GM21381 (cell line): ENCODE measurements at regions not wholly inside any gene's neighbourhood (a gene's known extent, or its start where the extent isn't known, plus 50 kb on each side); places are given as distances from the start of the nearest gene placed in this dataset.

Source experiments
- ATAC-seq: cut with Tn5 transposase; IDR thresholded peaks from one replicate; pipeline ENCODE4 v1.9.1; 2021; ENCODE audit warnings: mild to moderate bottlenecking, moderate library complexity; ENCODE audit not compliant: unreplicated experiment

- no peak for ATAC-seq
Observed at GRCh38 chr12:123100882-123101281, 50.0 kb downstream of the PITPNM2 start.

GRCh38 chr12:123100450-123100849 is 50.4 kb downstream of the PITPNM2 start:
- no peak for ATAC-seq

GRCh38 chr12:123099560-123100192 is 51.2 kb downstream of the PITPNM2 start:
- no peak for ATAC-seq

DNA sequence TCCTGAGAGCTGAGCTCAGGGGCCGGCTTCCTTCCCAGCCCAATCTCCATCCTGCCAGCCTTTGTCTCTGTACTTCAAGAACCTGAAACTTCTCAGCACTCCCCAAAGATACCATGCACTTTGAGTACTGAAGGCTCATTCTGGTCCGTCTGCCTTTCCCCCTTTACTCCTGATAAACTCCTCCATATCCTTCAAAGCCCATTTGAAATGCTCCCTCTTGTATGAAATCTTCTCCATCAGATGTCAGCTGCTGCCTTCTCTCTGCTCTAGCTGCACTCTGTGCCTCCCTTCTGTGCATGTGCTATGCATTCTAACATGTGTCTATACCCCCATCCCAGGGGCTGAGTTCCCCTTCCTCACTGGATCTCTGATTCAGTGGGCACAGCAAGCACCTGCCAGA is 52.1 kb downstream of the PITPNM2 start:
- no peak for ATAC-seq

GRCh38 chr12:123097561-123098084 is 53.3 kb downstream of the PITPNM2 start:
- no peak for ATAC-seq

- ATAC-seq = no peak
Observed at GRCh38 chr12:123096741-123097140, 54.1 kb downstream of the PITPNM2 start.

DNA sequence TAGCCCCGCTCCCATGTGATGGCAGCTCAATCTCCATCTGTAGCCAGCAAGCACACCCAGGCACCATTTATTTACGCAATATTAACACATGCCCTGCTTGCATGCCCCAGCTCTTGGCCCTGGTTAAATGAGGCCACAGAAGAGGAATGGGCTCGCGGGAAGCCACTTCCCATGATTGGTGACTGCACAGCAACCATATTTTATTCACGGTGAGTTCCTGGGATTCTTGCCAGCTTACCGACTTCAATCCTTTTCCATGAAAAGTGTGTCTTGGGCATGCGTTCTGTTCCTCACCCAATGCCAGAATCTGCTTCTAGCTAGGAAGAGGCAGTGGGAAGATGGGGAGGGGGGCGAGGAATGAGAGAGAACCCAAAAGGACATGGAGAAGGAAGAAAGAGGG is 54.7 kb downstream of the PITPNM2 start:
- no peak for ATAC-seq

DNA sequence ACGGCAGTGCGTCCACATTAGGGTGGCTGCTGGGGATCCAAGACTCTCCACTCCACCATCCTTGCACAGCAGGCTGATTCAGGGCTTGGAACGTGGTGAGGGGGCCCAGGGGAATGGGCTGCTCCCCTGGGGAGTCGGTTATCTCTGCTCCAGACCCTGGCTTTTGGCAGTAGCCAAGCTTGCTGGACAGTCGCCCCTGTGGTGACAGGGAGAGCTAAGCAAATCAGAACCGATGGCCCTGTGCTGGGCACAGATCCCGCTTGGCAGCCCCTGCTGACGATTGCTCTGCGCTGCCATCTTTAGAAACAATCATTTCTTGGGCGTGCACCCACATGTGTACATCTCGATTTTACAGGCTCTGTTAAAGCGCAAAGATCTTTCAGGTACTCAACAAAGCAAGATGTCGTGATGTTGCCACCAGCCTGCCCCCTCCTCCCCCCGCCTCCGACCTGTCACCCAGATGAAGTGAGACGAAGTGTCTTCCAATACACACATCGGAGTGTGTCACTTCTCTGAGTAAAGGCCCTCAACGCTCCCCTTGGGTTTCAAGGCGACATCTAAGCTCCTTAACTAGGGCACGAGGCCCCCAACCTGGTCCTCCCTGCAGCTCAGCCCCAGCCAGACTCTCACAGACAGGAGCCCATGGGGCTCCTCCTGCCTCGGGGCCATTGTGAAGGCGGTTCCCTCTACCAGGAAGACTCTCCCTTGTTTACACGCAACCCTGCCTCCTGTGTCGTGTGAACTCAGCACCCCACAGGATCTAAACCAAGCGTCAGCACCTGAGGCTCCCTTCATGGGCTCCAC is 55.6 kb downstream of the PITPNM2 start:
- ATAC-seq = no peak

DNA sequence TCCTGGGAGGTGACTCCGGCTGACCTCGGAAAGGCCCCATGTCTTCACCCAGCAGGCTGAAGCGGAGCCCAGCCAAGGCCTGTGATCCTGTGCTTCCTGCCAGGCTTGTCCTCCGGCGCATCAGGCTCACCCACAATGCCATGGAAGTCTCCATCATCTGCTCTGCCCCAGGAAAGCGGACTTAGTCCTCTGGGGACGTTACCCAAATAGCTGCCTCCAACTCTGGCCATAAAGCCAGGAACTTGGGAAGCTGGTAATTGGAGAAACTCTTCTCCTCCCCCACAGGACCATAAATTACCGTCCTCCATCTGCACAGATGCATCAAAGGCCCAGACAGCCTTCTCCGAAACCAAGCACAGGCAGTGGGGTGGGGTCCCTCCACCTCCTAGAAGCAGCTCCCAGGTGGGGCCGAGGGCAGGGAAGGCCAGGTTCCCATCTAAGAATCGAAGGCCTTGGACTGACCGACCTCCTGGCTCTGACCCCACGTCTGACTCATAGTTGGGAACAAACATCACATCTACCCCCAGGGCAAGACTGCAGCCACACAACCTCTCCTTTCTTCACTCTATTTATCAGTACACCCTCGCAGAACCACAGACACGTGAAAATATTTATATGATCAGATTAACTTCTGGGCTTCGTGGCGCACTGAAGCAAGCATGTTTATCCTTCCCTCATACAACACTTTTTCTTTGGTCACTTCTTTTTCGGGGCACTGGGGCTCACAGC is 56.4 kb downstream of the PITPNM2 start:
- ATAC-seq = no peak

DNA sequence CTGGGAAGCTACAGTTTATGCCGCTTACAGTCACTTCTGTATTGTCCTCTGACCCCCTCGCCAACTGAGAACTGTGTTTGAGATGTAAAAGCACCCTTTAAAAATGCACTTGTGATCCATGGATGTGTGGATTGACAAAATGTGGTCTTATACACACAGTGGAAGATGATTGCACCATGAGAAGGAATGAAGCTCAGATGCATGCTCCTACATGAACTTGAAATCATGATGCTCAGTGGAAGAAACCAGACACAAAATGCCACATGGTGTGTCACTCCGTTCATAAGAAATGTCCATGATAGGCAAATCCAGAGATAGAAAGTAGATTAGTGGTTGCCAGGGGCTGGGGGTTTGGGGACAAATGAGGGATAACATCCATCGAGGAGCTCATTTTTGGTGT is 58.0 kb downstream of the PITPNM2 start:
- no peak for ATAC-seq

- no peak for ATAC-seq
Observed at GRCh38 chr12:123091230-123092150, 59.4 kb downstream of the PITPNM2 start.

GRCh38 chr12:123089631-123090353 is 61.1 kb downstream of the PITPNM2 start:
- ATAC-seq = no peak

GRCh38 chr12:123089140-123089539 is 61.8 kb downstream of the PITPNM2 start:
- ATAC-seq = no peak

DNA sequence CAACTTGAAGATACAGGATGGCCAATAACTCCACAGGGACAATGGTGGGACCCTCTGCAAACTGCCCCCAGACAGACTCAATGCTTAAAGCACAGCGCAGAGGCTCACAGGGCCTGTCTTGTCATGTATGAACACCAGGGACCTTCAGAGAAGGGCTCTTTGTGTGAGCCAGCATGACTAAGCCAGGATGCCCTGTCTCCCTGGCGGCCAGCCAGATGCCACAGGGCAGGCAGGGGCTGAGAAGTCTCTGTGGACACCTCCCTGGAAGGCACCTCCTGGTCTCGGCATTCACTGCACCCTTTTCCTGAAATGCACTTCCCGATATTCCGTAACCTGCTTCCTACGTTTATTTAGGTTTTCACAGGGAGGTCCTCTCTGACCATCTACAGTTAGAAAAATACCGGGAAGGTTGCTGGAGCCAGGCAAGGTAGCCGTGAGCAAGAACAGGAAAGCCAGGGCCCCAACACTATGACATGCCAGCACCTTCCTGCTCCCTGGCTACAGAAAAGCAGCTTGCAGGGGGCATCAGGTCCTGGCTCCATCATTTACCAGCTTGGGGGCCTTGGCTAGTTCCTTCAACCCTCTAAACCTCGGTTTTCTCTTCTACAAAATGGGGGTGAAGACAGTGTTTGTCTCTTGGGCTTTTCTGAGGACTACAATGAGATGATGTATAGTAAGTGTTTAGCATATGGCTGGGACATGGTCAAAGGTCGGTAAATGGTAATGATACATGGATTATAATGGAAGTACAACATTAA is 65.0 kb downstream of the PITPNM2 start:
- ATAC-seq = no peak

- ATAC-seq = no peak
Observed at GRCh38 chr12:123085066-123085465, 65.8 kb downstream of the PITPNM2 start.

DNA sequence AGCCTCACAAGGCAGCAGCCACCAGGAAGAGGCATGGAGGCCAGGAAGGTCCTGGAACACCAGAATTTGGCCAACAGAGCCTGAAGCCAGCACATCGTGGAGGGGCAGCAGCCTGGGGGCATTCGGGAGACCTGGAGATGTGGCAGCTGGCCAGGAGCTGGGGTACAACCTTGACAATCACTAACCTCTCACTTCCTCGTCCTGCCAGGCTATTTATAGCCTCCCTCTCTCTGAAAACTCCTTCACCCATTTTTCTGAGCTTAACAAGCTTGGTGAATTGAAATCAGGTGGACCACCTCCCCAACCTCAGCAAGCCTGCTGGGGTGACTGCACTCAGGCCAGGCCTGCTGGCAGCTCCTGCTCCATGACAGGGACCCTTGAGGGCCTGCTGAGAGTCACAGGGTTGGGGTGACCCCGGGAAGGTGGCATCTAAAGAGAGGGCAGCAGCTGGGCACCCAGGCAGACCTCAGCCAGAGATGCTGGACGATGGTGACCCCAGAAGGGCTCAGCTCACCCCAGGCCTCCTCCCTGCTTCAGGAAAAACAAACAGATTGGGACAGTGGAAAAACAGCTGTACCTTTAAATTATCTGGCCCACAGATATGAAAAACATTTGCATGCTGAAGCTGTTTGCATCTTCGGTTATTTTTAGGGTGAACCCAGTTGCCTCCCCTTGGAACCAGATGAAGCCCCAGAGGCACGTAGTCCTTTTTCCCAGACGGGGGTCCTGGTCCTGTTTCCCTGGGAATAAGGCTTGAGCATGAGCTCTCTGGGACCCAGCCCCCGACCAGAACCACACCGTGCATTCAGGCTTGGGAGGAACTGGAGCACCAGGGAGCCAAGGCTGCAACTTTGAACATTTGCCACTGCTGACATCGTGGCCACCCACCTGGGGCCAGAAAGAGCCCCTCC is 67.0 kb downstream of the PITPNM2 start:
- no peak for ATAC-seq

DNA sequence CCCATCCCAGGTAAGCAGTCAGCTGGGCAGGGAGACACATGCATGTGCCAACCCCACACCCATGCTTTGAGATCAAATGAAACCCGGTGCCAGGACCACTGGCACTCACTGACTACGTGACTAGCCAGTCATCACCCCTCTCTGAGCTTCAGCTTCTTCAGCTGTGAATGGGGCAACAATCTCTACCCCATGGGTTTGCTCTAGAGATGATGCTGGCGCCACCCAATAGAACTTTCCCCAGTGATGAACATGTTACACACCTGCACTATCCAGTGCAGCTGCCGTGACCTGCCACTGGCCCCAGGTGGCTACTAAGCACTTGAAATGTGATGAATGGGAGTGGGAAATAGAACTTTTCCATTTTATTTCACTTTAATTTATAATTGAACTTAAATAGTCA is 70.3 kb downstream of the PITPNM2 start:
- no peak for ATAC-seq

GRCh38 chr12:123078531-123079155 is 72.2 kb downstream of the PITPNM2 start:
- ATAC-seq = no peak
